PC-9 (cell line): ENCODE measurements at regions not wholly inside any gene's neighbourhood (a gene's known extent, or its start where the extent isn't known, plus 50 kb on each side); places are given as distances from the start of the nearest gene placed in this dataset.

Experiments used
- BruUV-seq: library from RNA; stranded (reverse); fragments of 400-500 nt; replicated peaks from 2 replicates; lab custom pipeline; 2021; lab: Mats Ljungman, UMichigan
- CTCF ChIA-PET: fragments of 300-600 bp; sonication (Branson Sonifier 250); formaldehyde crosslinking; loops from one replicate; lab custom pipeline; 2022; ENCODE audit warnings: antibody characterized with exemption; lab: Charles Lee
- POLR2A ChIA-PET: fragments of 300-600 bp; sonication (Branson Sonifier 250); formaldehyde crosslinking; loops from one replicate; lab custom pipeline; 2022; ENCODE audit warnings: antibody characterized with exemption; ENCODE audit not compliant: unreplicated experiment; lab: Charles Lee
- DNase-seq, 2 experiments: peaks; one replicate each; pipeline versions ENCODE4 v3.0.0 to v3.0.0-alpha.2; 2015 to 2022; ENCODE audit warnings: mixed read lengths in 1 of 2
- H2AFZ ChIP-seq: fragments of 200-600 bp; sonication (generic); 2 replicates; pipeline ENCODE4 v1.8.1; 2017; ENCODE audit warnings: antibody characterized with exemption
- H3F3A ChIP-seq: fragments of 200-600 bp; sonication (generic); 2 replicates; pipeline ENCODE4 v1.8.1; 2017; ENCODE audit warnings: antibody characterized with exemption, mild to moderate bottlenecking, low read depth; ENCODE audit not compliant: insufficient read depth
- H3K27ac ChIP-seq: fragments of 200-600 bp; sonication (generic); 2 replicates; pipeline ENCODE4 v1.6.1; 2016; ENCODE audit warnings: mixed run types
- H3K27me3 ChIP-seq: fragments of 200-600 bp; sonication (generic); 2 replicates; pipeline ENCODE4 v1.6.1; 2016; ENCODE audit warnings: low read depth, mixed run types; ENCODE audit not compliant: insufficient read depth
- H3K36me3 ChIP-seq: fragments of 200-600 bp; sonication (generic); 2 replicates; pipeline ENCODE4 v1.6.1; 2016; ENCODE audit warnings: low read depth, mixed run types
- H3K4me1 ChIP-seq: fragments of 200-600 bp; sonication (generic); replicated peaks from 2 replicates; pipeline ENCODE4 v1.6.1; 2016; ENCODE audit warnings: mixed run types; ENCODE audit not compliant: insufficient read depth
- H3K4me2 ChIP-seq: fragments of 200-600 bp; sonication (generic); 2 replicates; pipeline ENCODE4 v1.6.1; 2017; ENCODE audit warnings: mixed run types
- H3K4me3 ChIP-seq: fragments of 200-600 bp; sonication (generic); 2 replicates; pipeline ENCODE4 v1.6.1; 2016; ENCODE audit warnings: mixed run types
- H3K79me2 ChIP-seq: fragments of 200-600 bp; sonication (generic); 2 replicates; pipeline ENCODE4 v1.6.1; 2017; ENCODE audit warnings: low read depth, mixed run types
- H3K9me2 ChIP-seq: fragments of 200-600 bp; sonication (generic); 2 replicates; pipeline ENCODE4 v1.8.1; 2017; ENCODE audit warnings: mild to moderate bottlenecking; ENCODE audit not compliant: insufficient read depth
- H3K9me3 ChIP-seq: fragments of 200-600 bp; sonication (generic); 2 replicates; pipeline ENCODE4 v1.8.1; 2016; ENCODE audit warnings: low read depth; ENCODE audit not compliant: insufficient read depth
- H4K20me1 ChIP-seq: fragments of 200-600 bp; sonication (generic); 2 replicates; pipeline ENCODE4 v1.8.1; 2017; ENCODE audit not compliant: insufficient read depth
- CTCF ChIP-seq: fragments of 200-600 bp; sonication (generic); conservative IDR thresholded peaks from 2 replicates; pipeline ENCODE4 v1.6.1; 2017; ENCODE audit warnings: mixed run types, antibody characterized with exemption, mild to moderate bottlenecking, moderate library complexity
- EZH2 ChIP-seq: fragments of 200-600 bp; sonication (generic); IDR thresholded peaks from 2 replicates; pipeline ENCODE4 v1.8.0; 2017; ENCODE audit warnings: antibody characterized with exemption, low read depth
- intact Hi-C: fragments of 100-400 bp; cut with micrococcal nuclease; formaldehyde crosslinking; loops from one replicate; pipeline ENCODE4 v1.10.0; 2022; ENCODE audit not compliant: unreplicated experiment

GRCh38 chr4:160283081-160283480, 1180.2 kb downstream of the RAPGEF2 start:
- H3K4me3 ChIP-seq, result no peak overlapping the region
- no peak overlapping the region for H3K4me2 ChIP-seq
- no peaks in the 10 kb centered on the region for H3K27me3 ChIP-seq
- no peaks in the 10 kb centered on the region for H3F3A ChIP-seq
- intact Hi-C loops, result no loop called here
- CTCF ChIA-PET, result no interaction called here
- no peaks in the 10 kb centered on the region for H3K36me3 ChIP-seq
- TF ChIP-seq CTCF (no peak), EZH2 (no peak)
- H3K27ac ChIP-seq, result no peak overlapping the region
- no peaks in the 10 kb centered on the region for H3K79me2 ChIP-seq
- POLR2A ChIA-PET, result no interaction called here
- H4K20me1 ChIP-seq, result no peaks in the 10 kb centered on the region
- no peaks in the 10 kb centered on the region for H3K9me2 ChIP-seq
- no peaks in the 10 kb centered on the region for H3K9me3 ChIP-seq
- no peaks in the 10 kb centered on the region for H3K4me1 ChIP-seq
- no TSS peak for BruUV-seq
- DNase-seq, result no peak
- H2AFZ ChIP-seq, result no peak overlapping the region

- POLR2A ChIA-PET, result no interaction called here
- no peaks in the 10 kb centered on the region for H3K79me2 ChIP-seq
- no peaks in the 10 kb centered on the region for H3K36me3 ChIP-seq
- H3K27me3 ChIP-seq, result no peaks in the 10 kb centered on the region
- H3K9me2 ChIP-seq, result no peaks in the 10 kb centered on the region
- no peaks in the 10 kb centered on the region for H3F3A ChIP-seq
- intact Hi-C loops, result no loop called here
- no peaks in the 10 kb centered on the region for H3K9me3 ChIP-seq
- no peak overlapping the region for H3K4me2 ChIP-seq
- no peak overlapping the region for H2AFZ ChIP-seq
- H3K4me1 ChIP-seq, result no peaks in the 10 kb centered on the region
- H3K27ac ChIP-seq, result no peak overlapping the region
- BruUV-seq, result no TSS peak
- no peaks in the 10 kb centered on the region for H4K20me1 ChIP-seq
- no peak for TF ChIP-seq EZH2
- TF ChIP-seq CTCF, result no peak
- no peak for DNase-seq
- CTCF ChIA-PET, result no interaction called here
- H3K4me3 ChIP-seq, result no peak overlapping the region
These were observed 1181.6 kb downstream of the RAPGEF2 start for GRCh38 chr4:160284516-160284915.

DNA sequence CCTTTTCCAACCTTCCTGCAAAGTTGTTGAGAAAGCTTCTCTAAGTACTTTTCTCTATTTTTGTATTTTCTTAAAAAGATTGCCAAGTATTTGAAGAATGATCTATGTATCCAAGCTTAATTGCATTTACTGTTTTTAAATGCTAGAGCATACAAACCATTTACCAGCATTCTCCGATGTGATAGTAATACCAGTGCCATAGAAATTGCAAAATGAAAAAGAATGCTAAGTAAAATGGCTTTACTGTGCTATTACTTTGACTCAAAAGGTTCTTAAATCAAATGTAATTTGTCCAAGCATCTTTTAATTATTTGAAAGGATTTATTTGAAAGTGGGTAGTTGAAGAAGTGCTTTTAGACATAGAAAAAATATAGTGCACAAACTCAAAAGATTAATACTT, 1183.2 kb downstream of the RAPGEF2 start:
- no peaks in the 10 kb centered on the region for H3K27me3 ChIP-seq
- no peak overlapping the region for H2AFZ ChIP-seq
- H3K36me3 ChIP-seq, result no peaks in the 10 kb centered on the region
- intact Hi-C loops, result no loop called here
- POLR2A ChIA-PET, result no interaction called here
- no peak for DNase-seq
- no peaks in the 10 kb centered on the region for H3K9me2 ChIP-seq
- H3K4me3 ChIP-seq, result no peak overlapping the region
- no peak overlapping the region for H3K27ac ChIP-seq
- no peaks in the 10 kb centered on the region for H3K4me1 ChIP-seq
- no peak overlapping the region for H3K4me2 ChIP-seq
- CTCF ChIA-PET, result no interaction called here
- TF ChIP-seq EZH2 (no peak), CTCF (no peak)
- BruUV-seq, result no TSS peak
- no peaks in the 10 kb centered on the region for H4K20me1 ChIP-seq
- no peaks in the 10 kb centered on the region for H3K79me2 ChIP-seq
- H3K9me3 ChIP-seq, result no peaks in the 10 kb centered on the region
- H3F3A ChIP-seq, result no peaks in the 10 kb centered on the region
